Sigmoid colon (tissue), 6 donors: ENCODE measurements at regions not wholly inside any gene's neighbourhood (a gene's known extent, or its start where the extent isn't known, plus 50 kb on each side); places are given as distances from the start of the nearest gene placed in this dataset.

Experiments used
- DNase-seq: peaks from one replicate; pipeline ENCODE4 v3.0.0-alpha.2; 2019
- H3K27ac ChIP-seq, 4 donors: fragments of 200-600 bp; sonication (generic); one replicate each; pipeline ENCODE4 v1.5.1; 2016 to 2019; ENCODE audit warnings: mild to moderate bottlenecking in 1 of 4
- H3K27me3 ChIP-seq, 3 donors: fragments of 200-600 bp; sonication (generic); one replicate each; pipeline ENCODE4 v1.5.1; 2019; ENCODE audit warnings: mild to moderate bottlenecking in 1 of 3
- H3K36me3 ChIP-seq, 4 donors: fragments of 200-600 bp; sonication (generic); one replicate each; pipeline ENCODE4 v1.5.1; 2016 to 2019
- H3K4me1 ChIP-seq, 4 donors: fragments of 200-600 bp; sonication (generic); one replicate each; pipeline ENCODE4 v1.5.1; 2017 to 2019
- H3K4me3 ChIP-seq, 4 donors: fragments of 200-600 bp; sonication (generic); one replicate each; pipeline ENCODE4 v1.5.1; 2017 to 2019; ENCODE audit warnings: mild to moderate bottlenecking in 2 of 4, moderate library complexity in 1 of 4
- H3K9me3 ChIP-seq, 4 donors: fragments of 200-600 bp in 3 of 4; sonication (generic) in 3 of 4; one replicate each; pipeline versions ENCODE4 v1.5.1 to v1.6.1; 2013 to 2019
- EP300 ChIP-seq, 4 donors: sonication (generic); formaldehyde crosslinking; IDR thresholded peaks; one replicate each; pipeline ENCODE4 v1.6.1; 2017; ENCODE audit warnings: antibody characterized with exemption in 4 of 4
- POLR2A ChIP-seq, 2 donors: fragments of 450-650 bp; IDR thresholded peaks; one replicate each; pipeline ENCODE4 v1.6.1; 2016; ENCODE audit warnings: antibody characterized with exemption in 2 of 2, mild to moderate bottlenecking in 2 of 2, moderate library complexity in 2 of 2
- POLR2AphosphoS5 ChIP-seq, 4 donors: sonication (generic); formaldehyde crosslinking; IDR thresholded peaks; one replicate each; pipeline ENCODE4 v1.6.1; 2017; ENCODE audit warnings: antibody characterized with exemption in 4 of 4
- WGBS, 2 donors: extraction: QIAGEN DNeasy Blood & Tissue Kit; methylation state at CpG; one replicate each; pipeline ENCODE4 v1.1.7; 2013; 5-methylcytosine and 5-hydroxymethylcytosine counted together
- intact Hi-C: fragments of 100-400 bp; cut with DNase I; formaldehyde crosslinking; loops from one replicate; pipeline ENCODE4 v1.15.1; 2023
- TF ChIP-seq, protein P1 (sequence below), 4 experiments: fragments of 450-650 bp in 3 of 4; fragments of 200-600 bp in 1 of 4; IDR thresholded peaks; one replicate each; pipeline ENCODE4 v1.5.1; 2016 to 2019; ENCODE audit warnings: antibody characterized with exemption in 4 of 4, mild to moderate bottlenecking in 3 of 4, moderate library complexity in 2 of 4
- donor health status: healthy with polysubstance abuse.
- donor health status: healthy.

GRCh38 chr12:13379531-13380188 lies 183.1 kb downstream of the EMP1 start:
- intact Hi-C loops, result no loop called here
- TF ChIP-seq POLR2A (IDR thresholded peaks at IDR 0.05) (no peak), EP300 (IDR thresholded peaks at IDR 0.05) (no peak), POLR2AphosphoS5 (IDR thresholded peaks at IDR 0.05) (no peak)
- TF ChIP-seq, protein P1, sequence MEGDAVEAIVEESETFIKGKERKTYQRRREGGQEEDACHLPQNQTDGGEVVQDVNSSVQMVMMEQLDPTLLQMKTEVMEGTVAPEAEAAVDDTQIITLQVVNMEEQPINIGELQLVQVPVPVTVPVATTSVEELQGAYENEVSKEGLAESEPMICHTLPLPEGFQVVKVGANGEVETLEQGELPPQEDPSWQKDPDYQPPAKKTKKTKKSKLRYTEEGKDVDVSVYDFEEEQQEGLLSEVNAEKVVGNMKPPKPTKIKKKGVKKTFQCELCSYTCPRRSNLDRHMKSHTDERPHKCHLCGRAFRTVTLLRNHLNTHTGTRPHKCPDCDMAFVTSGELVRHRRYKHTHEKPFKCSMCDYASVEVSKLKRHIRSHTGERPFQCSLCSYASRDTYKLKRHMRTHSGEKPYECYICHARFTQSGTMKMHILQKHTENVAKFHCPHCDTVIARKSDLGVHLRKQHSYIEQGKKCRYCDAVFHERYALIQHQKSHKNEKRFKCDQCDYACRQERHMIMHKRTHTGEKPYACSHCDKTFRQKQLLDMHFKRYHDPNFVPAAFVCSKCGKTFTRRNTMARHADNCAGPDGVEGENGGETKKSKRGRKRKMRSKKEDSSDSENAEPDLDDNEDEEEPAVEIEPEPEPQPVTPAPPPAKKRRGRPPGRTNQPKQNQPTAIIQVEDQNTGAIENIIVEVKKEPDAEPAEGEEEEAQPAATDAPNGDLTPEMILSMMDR (IDR thresholded peaks at IDR 0.05), result no peak
- DNase-seq, result no peak
- Histone ChIP-seq H3K9me3 (no peaks in the 10 kb centered on the region), H3K27ac (no peak overlapping the region), H3K27me3 (no peaks in the 10 kb centered on the region), H3K36me3 (no peaks in the 10 kb centered on the region), H3K4me1 (no peaks in the 10 kb centered on the region), H3K4me3 (no peak overlapping the region)
- 69 to 75% methylated on average over 3 of the region's 3 CpGs for WGBS, 2 donors

- Histone ChIP-seq H3K9me3 (no peaks in the 10 kb centered on the region), H3K27me3 (no peaks in the 10 kb centered on the region), H3K27ac (no peak overlapping the region), H3K4me1 (no peaks in the 10 kb centered on the region), H3K36me3 (no peaks in the 10 kb centered on the region), H3K4me3 (no peak overlapping the region)
- no peak for TF ChIP-seq EP300 (IDR thresholded peaks at IDR 0.05)
- WGBS, 2 donors, result 29 to 66% methylated on average over 1 of the region's 1 CpG
- intact Hi-C loops, result no loop called here
- no peak for DNase-seq
Observed at GRCh38 chr12:13377698-13378097, 181.2 kb downstream of the EMP1 start.

- no peak for TF ChIP-seq POLR2A (IDR thresholded peaks at IDR 0.05)
- TF ChIP-seq, protein P1 (IDR thresholded peaks at IDR 0.05), result no peak
- TF ChIP-seq POLR2AphosphoS5 (IDR thresholded peaks at IDR 0.05), result no peak
- TF ChIP-seq EP300 (IDR thresholded peaks at IDR 0.05), result no peak
Observed at GRCh38 chr12:13376610-13377373, 180.3 kb downstream of the EMP1 start.

GRCh38 chr12:13375583-13376345 lies 179.2 kb downstream of the EMP1 start:
- Histone ChIP-seq H3K4me1 (no peaks in the 10 kb centered on the region), H3K27ac (no peak overlapping the region), H3K4me3 (no peak overlapping the region), H3K36me3 (no peaks in the 10 kb centered on the region), H3K27me3 (no peaks in the 10 kb centered on the region), H3K9me3 (no peaks in the 10 kb centered on the region)
- DNase-seq, result no peak
- TF ChIP-seq EP300 (IDR thresholded peaks at IDR 0.05) (no peak), POLR2AphosphoS5 (IDR thresholded peaks at IDR 0.05) (no peak), POLR2A (IDR thresholded peaks at IDR 0.05) (no peak)
- TF ChIP-seq, protein P1 (IDR thresholded peaks at IDR 0.05), result no peak
- 13 to 50% methylated on average over 2 of the region's 2 CpGs for WGBS, 2 donors
- intact Hi-C loops, result no loop called here

More at GRCh38 chr12:13376610-13377373, 180.3 kb downstream of the EMP1 start:
- 16 to 67% methylated on average over 7 of the region's 7 CpGs for WGBS, 2 donors
- no peaks in the 10 kb centered on the region for H3K36me3 ChIP-seq
- intact Hi-C loops, result no loop called here
- no peak for DNase-seq
- H3K27me3 ChIP-seq, result no peaks in the 10 kb centered on the region
- no peak overlapping the region for H3K27ac ChIP-seq
- H3K4me3 ChIP-seq, result no peak overlapping the region
- H3K4me1 ChIP-seq, result no peaks in the 10 kb centered on the region
- H3K9me3 ChIP-seq, result no peaks in the 10 kb centered on the region

DNA sequence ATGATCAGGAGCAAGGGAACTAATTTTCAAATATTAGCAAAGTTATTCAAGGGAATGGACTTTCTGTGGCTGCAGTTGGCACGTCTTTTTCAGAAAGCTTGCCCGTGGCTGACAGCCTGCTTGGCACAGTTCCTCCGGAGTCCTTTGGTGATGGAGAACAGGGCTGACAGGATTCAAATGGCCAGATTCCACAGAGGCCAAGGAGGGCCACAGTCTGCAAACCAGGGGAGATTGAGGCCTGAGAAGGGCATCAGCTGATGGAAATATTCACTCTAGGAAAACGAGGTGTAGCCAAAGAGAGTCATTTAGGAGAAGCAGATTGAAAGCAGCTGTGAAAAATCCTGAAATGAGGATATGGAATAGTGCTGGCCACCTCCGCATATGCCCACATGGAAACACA lies 178.3 kb downstream of the EMP1 start:
- Histone ChIP-seq H3K36me3 (no peaks in the 10 kb centered on the region), H3K4me3 (no peak overlapping the region), H3K4me1 (peaks cover 0 to 2% (median 0%) of the 10 kb centered on the region in 4 donors), H3K9me3 (no peaks in the 10 kb centered on the region), H3K27ac (no peak overlapping the region), H3K27me3 (no peaks in the 10 kb centered on the region)
- TF ChIP-seq, protein P1 (IDR thresholded peaks at IDR 0.05), result no peak
- TF ChIP-seq POLR2AphosphoS5 (IDR thresholded peaks at IDR 0.05) (no peak), POLR2A (IDR thresholded peaks at IDR 0.05) (no peak), EP300 (IDR thresholded peaks at IDR 0.05) (no peak)
- intact Hi-C loops, result no loop called here
- DNase-seq, result no peak
- 78 to 86% methylated on average over 5 of the region's 5 CpGs for WGBS, 2 donors
